ENCODE measurements at regions not wholly inside any gene's neighbourhood (a gene's known extent, or its start where the extent isn't known, plus 50 kb on each side); places are given as distances from the start of the nearest gene placed in this dataset.
A peak's percentile ranks its signal among the peaks of the same experiment; 100 is the strongest.

- Mint-ChIP-seq H3K36me3 (ENCODE audit: insufficient read depth in 1 of 3, low read depth in 3 of 3) (no peaks in the 10 kb centered on the region; a peak in 2 of 7 replicates), H3K4me1 (peaks cover 29 to 34% of the 10 kb centered on the region in 2 experiments), H3K27ac (peak overlapping the region; percentile 84 to 96 (median 92); a peak in 5 of 7 replicates), H3K9me3 (no peaks in the 10 kb centered on the region), H3K27me3 (ENCODE audit: low read depth) (peaks cover 3% of the 10 kb centered on the region), H3K4me3 (no peak overlapping the region; a peak in 1 of 5 replicates)
- Histone ChIP-seq H3K4ac (ENCODE audit: low read depth, low read length) (no peak overlapping the region; the same call in 1 of the 2 replicates), H3K23me2 (ENCODE audit: insufficient read length, low read depth, low read length, poor library complexity, severe bottlenecking) (peaks cover 18% of the 10 kb centered on the region), H3K4me2 (ENCODE audit: insufficient read depth, insufficient read length, low read length) (peak overlapping the region; percentile 92), H2AFZ (ENCODE audit: low read length) (no peak overlapping the region), H3K23ac (ENCODE audit: insufficient read length, low read depth, low read length) (no peak overlapping the region), H3K9me3 (ENCODE audit: control insufficient read depth, low read depth, low read length) (no peaks in the 10 kb centered on the region), H3K14ac (ENCODE audit: insufficient read depth, low read length) (no peak overlapping the region), H2BK15ac (ENCODE audit: low read depth, low read length) (no peak overlapping the region), H3K9ac (ENCODE audit: extremely low read depth, insufficient read length, low read length) (no peak overlapping the region), H2BK120ac (ENCODE audit: low read depth, low read length, poor library complexity, severe bottlenecking) (no peak overlapping the region), H3K56ac (ENCODE audit: insufficient read length, low read depth, low read length) (no peak overlapping the region), H2BK12ac (ENCODE audit: insufficient read length, low read depth, low read length) (no peak overlapping the region), H4K91ac (ENCODE audit: insufficient read length, low read depth, low read length) (no peak overlapping the region), H3K79me2 (ENCODE audit: insufficient read depth, low read length) (no peaks in the 10 kb centered on the region; the same call in 1 of the 2 replicates), H3K4me1 (ENCODE audit: insufficient read depth, low read length) (no peaks in the 10 kb centered on the region; the same call in 1 of the 2 replicates), H3T11ph (ENCODE audit: low read length) (no peak overlapping the region), H2BK5ac (ENCODE audit: insufficient read length, low read length) (no peak overlapping the region), H4K5ac (ENCODE audit: insufficient read length, low read depth, low read length) (no peak overlapping the region), H3K27ac (ENCODE audit: insufficient read length, low read depth, low read length) (no peak overlapping the region), H3K79me1 (ENCODE audit: insufficient read depth, low read depth, low read length, poor library complexity, severe bottlenecking) (no peaks in the 10 kb centered on the region), H2BK20ac (ENCODE audit: low read depth, low read length, poor library complexity, severe bottlenecking) (no peak overlapping the region), H3K18ac (ENCODE audit: insufficient read length, low read depth, low read length) (no peak overlapping the region), H3K27me3 (ENCODE audit: insufficient read depth, low read length) (no peaks in the 10 kb centered on the region), H2AK5ac (ENCODE audit: insufficient read length, low read length) (no peak overlapping the region), H4K20me1 (ENCODE audit: control insufficient read depth, insufficient read depth, insufficient read length) (no peaks in the 10 kb centered on the region), H4K8ac (replicated peaks; ENCODE audit: insufficient read length, low read depth, low read length) (no peak overlapping the region)
- peak; percentile 92 for DNase-seq
- no CpG with 5 or more reads among the region's 19 CpGs for WGBS (ENCODE audit: extremely low coverage, insufficient read length, low lambda C conversion rate)
- no peak for TF ChIP-seq CTCF (conservative IDR thresholded peaks at IDR 0.05)
Measured at GRCh38 chr6:26268659-26269402, 96.2 kb upstream of the BTN3A2 start.

Data from H9 (cell line).